22Rv1 (cell line): ENCODE measurements at regions not wholly inside any gene's neighbourhood (a gene's known extent, or its start where the extent isn't known, plus 50 kb on each side); places are given as distances from the start of the nearest gene placed in this dataset.

Source experiments
- H3K27ac ChIP-seq: fragments of 450-650 bp; 2 replicates; pipeline ENCODE4 v1.5.1; 2017
- CTCF ChIP-seq: fragments of 450-650 bp; IDR thresholded peaks from 2 replicates; pipeline ENCODE4 v1.5.1; 2017; ENCODE audit warnings: mild to moderate bottlenecking
- ZFX ChIP-seq: fragments of 450-650 bp; IDR thresholded peaks from 2 replicates; pipeline ENCODE4 v1.6.1; 2017; ENCODE audit warnings: antibody characterized with exemption, borderline replicate concordance

GRCh38 chr13:90293793-90294361 lies 1053.6 kb upstream of the MIR17HG start:
- no peak for TF ChIP-seq ZFX
- TF ChIP-seq CTCF: no peak

DNA sequence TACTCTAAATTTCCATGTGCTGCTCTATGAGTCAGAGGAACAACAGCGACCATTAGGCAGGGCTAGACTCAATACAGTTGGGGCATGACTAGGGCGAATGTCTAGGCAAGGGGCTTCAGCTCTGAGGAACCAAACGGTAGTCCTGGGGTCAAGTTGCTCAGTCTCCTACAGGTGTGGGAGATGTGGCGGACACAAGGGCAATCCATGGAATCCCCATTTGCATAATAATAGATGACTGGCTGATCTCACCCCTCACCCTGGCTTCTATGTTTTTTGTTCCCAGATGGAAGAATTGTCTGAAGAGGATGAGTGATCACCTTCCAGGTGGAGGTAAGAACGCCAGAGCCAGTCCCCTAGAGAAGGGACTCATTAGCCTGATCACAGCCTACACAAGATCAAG lies 1048.2 kb upstream of the MIR17HG start:
- no peak overlapping the region for H3K27ac ChIP-seq
- TF ChIP-seq ZFX: no peak
- TF ChIP-seq CTCF: no peak

More at GRCh38 chr13:90293793-90294361, 1053.6 kb upstream of the MIR17HG start:
- no peak overlapping the region for H3K27ac ChIP-seq

DNA sequence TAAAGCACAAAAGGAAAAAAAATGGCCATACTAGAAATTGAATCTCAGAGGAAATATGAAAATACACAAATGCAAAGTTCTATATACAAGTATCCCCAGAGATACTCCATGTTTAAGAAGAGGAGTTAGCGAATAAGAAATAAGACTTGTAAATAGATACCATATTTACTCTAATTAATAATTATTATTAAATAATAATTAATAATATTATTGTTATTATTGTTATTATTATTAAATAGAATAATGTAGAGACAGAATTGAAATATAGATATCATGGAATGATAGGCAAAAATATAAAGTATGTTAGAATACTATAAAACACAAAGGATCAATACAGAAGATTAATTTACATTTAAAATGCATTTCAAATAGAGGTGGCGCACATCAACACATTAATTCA lies 1047.5 kb upstream of the MIR17HG start:
- no peak for TF ChIP-seq CTCF
- TF ChIP-seq ZFX: no peak
- H3K27ac ChIP-seq: no peak overlapping the region

DNA sequence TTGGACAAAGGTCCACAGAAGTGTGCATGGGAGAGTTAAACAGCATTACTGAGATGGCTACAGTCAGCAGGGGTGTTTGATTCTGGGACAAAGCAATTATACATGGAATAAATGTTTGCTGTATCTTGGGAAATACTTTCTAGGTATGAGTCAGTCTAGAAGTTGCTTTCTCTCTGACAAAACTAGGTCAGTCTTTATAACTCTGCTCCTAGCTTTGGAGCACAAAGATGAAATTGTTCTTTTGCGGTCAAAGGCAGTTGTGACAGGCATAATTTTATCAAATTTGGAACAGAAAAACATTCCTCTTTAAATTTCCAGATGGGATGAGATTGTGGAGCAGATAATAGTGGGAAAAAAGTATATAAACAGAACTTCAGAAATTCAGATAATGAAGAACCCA lies 1045.4 kb upstream of the MIR17HG start:
- TF ChIP-seq CTCF (no peak), ZFX (no peak)
- peak overlapping the region; percentile 16; the same call in 1 of the 2 replicates for H3K27ac ChIP-seq

DNA sequence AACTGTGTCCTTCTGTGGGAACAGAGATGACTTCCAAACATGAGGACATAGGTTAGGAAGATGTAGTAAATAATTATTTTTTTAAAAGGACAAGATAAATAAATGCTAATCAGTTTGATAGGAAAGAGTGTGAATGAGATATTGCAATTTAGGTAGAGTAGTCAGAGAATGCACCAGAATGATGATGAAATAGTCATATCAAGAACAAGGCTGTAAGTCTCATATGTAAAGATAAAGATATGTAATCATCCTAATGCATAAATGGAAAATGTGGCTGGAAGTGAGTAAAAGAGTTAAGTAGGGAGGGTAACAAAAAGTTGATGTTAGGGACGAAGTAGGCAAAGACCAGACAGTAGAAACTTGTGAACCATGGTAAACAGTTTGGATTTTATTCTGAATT lies 1041.7 kb upstream of the MIR17HG start:
- H3K27ac ChIP-seq: peak overlapping the region; percentile 79
- no peak for TF ChIP-seq CTCF
- TF ChIP-seq ZFX: no peak

- no peak overlapping the region for H3K27ac ChIP-seq
- TF ChIP-seq CTCF: no peak
- no peak for TF ChIP-seq ZFX
Measured at GRCh38 chr13:90307136-90307535, 1040.4 kb upstream of the MIR17HG start.

- no peak overlapping the region for H3K27ac ChIP-seq
- TF ChIP-seq ZFX: no peak
- no peak for TF ChIP-seq CTCF
Measured at GRCh38 chr13:90308249-90308648, 1039.2 kb upstream of the MIR17HG start.
